Tibial nerve (tissue), 4 donors: ENCODE measurements at regions not wholly inside any gene's neighbourhood (a gene's known extent, or its start where the extent isn't known, plus 50 kb on each side); places are given as distances from the start of the nearest gene placed in this dataset.

Source experiments
- CTCF ChIP-seq, 5 experiments: fragments of 200-600 bp in 3 of 5; fragments of 450-650 bp in 2 of 5; sonication (generic) in 3 of 5; IDR thresholded peaks; one replicate each; pipeline ENCODE4 v1.5.1; 2016 to 2019; ENCODE audit warnings: antibody characterized with exemption in 5 of 5, mild to moderate bottlenecking in 3 of 5, moderate library complexity in 2 of 5
- EP300 ChIP-seq, 2 donors: sonication (generic); formaldehyde crosslinking; IDR thresholded peaks; one replicate each; pipeline ENCODE4 v1.6.1; 2017; ENCODE audit warnings: antibody characterized with exemption in 2 of 2, mild to moderate bottlenecking in 1 of 2

- TF ChIP-seq EP300 (IDR thresholded peaks at IDR 0.05) = no peak
- no peak for TF ChIP-seq CTCF (IDR thresholded peaks at IDR 0.05)
Measured at GRCh38 chr3:159196359-159196758, 394.5 kb downstream of the MFSD1 start.
